ENCODE measurements at regions not wholly inside any gene's neighbourhood (a gene's known extent, or its start where the extent isn't known, plus 50 kb on each side); places are given as distances from the start of the nearest gene placed in this dataset.

DNA sequence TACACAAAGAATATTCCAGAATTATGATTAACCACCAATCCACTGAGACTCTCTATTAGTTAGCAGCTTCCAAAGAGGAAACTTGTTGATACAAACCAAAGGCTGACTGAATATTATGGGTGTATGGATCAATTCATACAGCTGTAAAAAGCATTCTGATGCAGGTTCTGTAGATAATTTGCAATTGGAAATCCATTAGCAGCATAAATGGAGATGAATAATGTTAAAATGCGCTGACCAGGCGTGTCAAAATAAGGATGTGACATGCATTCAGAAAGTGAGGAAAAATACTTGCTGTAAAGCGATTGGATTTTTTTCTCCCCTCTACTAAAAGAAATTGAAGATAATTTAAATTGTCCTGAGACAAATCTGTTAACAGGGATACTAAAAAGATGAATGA, 169.0 kb upstream of the DDX18 start:
- no peak for DNase-seq (ENCODE audit: low spot score)

DNA sequence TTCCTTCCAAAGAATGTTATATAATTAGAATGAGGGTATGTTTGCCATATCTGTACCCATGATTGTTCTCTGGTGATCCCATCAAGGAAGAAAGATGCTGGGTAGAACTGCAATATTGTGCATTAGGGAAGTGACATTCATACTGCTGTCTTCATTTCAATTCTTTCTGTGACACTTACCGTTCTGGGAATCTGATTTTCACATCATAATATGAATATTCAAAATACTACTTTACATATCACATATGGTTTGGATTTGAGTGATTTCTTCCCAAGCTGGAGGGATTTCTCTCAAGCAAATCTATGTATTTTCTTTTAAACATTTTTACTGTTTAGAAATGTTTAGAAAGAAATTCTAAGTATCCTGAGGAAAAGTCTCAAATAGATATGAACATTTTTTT, 168.4 kb upstream of the DDX18 start:
- DNase-seq (ENCODE audit: low spot score): no peak

DNA sequence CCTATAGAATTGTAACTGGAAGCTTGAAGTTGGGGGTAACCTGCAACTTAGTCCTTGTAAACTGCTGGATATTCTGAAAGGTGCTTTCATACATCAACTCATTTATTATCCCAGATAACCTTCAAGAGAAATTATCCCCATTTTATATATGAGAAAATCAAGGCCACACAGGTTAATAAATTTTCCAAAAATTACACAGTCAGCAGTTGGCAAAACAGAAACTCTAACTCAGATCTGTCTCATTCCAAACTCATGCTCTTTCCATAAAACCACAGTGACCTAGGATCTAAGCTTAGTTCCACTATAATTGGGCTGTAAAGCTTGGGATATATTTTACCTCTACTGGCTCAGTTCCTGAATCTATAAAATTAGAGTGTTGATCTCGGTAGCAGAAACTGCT, 167.6 kb upstream of the DDX18 start:
- DNase-seq (ENCODE audit: low spot score): no peak

DNA sequence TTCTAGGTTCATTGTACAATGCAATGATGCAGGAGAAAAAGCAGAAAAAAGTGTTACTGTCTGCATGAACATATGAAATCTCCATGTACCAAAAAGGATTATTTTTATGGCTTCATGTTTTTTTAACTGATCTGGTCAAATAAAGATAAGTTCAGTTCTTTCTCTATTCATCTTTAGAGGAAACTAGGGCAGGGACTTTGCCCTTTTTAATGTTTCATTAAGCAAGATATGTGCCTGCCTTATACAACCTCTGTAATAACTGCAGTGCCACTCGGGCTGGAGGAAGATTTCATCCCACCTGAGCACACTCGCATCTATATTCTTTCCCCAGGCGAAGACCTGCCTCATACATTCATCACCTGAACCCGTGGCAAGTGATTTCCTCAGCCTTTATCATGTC, 157.9 kb upstream of the DDX18 start:
- no peak for DNase-seq (ENCODE audit: low spot score)

DNA sequence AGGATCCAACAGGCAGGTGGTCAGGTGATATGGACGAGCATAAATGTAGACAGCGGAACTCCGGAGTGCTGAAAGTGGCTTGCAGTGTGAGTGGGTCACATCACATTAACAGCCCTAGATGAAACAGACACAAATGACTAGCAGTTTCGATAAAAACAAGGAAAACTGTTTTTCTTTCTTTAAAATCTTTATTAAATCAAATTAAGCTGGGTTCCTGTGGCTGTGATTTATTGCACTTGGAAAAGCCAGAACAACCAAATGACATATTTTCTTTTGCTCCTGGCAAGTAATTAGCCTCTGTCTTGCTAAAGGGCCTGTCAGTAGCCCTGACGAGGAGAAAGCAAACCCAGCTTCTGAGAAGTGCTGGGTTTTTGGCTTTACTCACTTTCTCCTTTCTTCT, 152.9 kb upstream of the DDX18 start:
- DNase-seq (ENCODE audit: low spot score): no peak

DNA sequence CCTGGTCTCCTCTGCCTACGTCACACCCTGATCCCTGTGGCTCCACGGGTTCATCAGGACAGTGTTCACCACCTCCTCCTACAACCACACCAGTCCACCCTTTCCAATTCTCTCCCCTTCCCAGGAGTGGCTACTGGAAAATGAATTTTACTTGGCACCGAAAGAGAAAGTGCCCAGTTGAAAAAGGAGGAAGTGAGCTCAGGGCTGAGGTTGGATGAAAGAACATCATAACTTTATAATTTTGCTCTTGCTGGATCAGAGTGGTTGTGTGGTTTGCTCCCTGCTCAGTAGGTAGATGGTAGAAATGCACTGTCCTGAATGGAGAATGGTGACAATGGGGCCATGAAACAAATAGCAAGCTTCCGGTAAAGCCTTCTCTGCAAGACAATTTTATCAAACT, 140.3 kb upstream of the DDX18 start:
- no peak for DNase-seq (ENCODE audit: low spot score)

DNA sequence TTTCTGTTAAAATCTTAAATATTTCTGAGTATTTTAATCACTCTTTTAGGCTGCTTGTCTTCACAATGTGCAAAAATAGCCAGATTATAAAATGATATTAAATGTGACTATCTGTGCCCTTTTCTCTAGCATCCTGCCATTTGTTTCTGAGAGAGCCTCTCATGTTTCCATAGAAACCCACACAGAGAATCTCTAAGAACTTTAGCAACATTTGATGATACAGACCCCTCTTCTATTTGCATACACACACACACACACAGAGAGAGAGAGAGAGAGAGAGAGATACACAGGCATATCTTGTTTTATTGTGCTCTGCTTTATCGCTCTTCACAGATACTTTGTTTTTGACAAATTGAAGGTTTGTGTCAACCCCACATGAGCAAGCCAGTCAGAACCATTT, 134.5 kb upstream of the DDX18 start:
- no peak for DNase-seq (ENCODE audit: low spot score)

DNA sequence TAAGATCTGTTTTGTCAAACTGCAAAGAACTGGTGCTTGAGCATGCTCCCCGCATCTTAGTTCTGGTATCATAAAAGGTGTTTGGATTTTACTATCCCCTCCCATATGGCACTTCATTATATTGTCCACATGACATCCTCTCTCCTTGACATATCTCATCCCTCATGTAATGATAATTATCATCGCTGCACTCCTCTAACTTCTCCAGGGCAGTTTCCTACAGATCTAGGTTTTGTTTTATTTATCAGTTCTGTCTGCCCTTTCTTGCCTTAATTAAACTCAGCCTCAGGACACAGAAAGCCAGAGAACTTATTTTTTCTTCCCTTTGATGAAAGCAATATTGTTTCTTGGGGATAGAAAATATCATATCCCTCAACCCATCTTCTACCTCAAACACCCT, 129.6 kb upstream of the DDX18 start:
- no peak for DNase-seq (ENCODE audit: low spot score)

DNA sequence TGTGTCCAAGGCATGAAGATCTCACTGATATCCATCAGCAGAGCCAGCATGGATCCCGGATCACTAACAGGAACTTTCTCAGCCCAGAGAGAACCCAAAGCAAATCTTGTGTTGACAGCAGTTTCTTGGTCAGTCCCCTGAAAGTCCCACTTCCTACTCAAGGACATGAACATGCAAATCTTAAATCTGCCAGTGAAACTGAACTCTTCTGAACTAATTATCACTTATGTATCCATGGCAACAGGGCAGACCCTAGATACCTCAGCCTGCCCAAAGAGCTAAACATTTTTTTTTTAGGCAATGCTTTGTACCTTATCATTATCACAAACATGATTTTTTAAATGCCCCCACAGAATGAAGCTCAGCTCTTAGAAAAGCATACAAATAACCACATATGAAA, 127.8 kb upstream of the DDX18 start:
- DNase-seq (ENCODE audit: low spot score): no peak

DNA sequence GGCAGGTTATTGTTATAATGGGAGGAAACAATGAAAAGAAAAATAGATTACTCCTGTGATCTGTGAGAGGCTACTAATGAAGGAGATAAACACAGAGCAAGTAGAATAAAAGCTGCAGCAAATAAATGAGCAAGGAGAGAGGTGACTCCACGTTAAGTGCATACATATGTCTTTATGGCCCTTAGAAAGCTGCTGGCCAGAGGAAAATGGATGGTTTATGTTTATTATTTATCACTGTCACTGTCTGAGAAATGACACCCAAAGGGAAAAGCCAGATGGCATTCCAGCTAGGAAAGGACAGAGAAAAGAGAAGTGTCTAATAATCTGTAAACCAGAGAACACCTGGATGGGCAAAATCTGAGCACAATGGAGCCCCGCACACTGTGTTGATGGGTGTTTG, 122.9 kb upstream of the DDX18 start:
- no peak for DNase-seq (ENCODE audit: low spot score)

DNA sequence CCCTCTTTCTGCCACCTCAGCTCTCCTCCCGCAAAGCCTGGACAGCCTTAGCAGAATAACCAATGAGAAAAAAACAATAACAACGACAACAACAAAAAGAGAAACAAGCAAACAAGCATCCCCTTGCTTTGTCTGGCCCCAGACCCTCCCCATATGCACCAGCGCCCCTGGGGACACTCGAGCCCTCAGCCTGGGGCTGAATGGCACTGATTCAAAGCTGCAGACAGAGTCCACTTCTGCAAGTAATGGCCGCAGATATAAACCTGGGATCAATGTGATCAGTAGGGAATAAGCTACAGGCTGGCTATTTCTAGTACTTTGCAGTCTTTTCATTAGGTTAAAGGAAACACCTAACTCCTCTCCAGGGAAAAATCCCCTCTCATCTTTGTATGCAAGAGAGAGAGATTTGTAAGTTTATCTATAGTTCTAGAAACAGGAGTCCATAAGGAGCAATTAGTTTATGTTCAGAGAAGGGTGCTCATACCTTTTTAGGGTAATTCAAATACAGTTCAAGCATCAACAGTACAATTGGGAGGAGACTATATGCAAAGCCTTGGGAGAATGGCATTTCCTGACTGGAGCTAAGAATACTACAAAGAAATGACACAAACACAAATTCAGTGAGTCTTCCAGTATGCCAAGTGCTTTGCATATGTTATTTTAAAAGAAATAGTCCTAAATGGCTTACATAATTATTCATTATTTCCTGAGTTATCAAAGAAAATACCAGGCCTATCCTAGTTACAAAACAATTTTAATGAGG, 122.3 kb upstream of the DDX18 start:
- no peak for DNase-seq (ENCODE audit: low spot score)

DNA sequence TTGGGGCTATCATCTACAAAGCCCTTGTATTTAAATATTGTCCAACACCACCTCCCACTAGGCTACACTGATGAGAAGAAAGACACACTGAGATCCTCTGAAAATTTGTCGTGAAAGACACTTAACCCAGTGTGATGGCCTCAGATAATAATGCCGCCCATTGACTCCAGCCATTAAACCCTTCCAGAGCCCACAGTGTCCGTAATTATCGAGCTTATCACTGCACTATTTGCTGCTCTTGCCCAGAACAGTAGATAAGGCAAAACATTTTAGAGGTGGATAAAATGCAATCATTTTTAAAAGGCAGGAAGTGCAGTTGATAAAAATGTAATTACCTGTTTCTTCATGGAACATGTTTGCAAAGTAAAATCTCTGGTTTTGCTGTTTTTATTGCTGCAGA, 121.3 kb upstream of the DDX18 start:
- DNase-seq (ENCODE audit: low spot score): no peak

DNA sequence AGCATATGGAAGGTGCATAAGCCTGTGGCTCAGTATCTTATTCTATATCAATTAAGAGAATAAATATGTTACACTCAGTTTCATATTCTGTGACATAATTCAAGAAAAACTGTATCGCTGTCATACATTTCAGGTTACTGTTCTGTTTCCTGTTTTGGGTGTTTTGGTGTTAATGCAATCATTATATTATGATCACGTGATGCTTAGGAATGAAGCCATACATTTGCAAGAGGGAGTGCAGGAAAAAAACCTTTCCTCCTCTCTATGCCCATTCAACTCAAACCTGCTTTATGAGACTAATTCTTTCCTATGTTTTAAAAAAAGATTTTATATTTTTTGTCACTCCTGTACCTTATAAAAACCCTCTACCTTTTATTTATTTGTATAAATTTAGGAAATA, 120.8 kb upstream of the DDX18 start:
- no peak for DNase-seq (ENCODE audit: low spot score)

DNA sequence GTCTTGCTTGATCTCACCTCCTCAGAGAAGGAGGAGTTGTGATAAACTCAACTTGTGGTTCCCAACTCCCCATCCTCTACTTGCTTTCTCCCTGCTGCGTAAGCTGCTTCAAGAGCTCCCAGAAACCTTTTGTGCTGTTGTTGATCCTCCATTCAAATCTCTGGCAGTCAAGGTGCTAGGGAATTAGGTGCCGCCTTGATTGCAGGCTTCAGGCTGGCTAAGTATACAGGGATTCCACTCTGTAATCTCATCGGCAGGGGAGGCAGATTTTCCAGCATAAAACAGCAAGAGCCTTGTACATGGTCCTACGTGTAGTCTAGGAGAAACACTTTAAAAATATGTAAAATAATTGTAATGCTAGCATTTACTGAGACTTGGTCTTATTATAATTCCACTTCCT, 116.2 kb upstream of the DDX18 start:
- no peak for DNase-seq (ENCODE audit: low spot score)

DNA sequence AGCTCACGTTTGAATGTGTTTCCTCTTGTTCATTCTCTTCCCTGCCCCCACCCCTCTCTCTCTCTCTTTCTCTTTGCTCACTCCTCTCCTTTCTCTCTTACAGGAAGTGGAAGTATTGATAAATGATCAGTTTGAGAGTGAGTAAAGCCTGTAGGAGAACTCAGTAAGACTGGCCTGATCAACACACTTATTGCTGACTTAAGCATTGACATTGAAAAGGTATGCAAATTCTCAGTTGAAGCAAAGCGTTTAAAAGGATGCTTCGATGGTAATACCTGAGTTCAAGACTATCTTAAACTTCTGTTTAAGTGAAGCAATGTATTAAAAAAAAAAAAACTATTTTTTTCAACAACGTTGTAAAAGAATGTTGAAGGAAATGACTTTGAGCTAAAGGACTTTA, 115.7 kb upstream of the DDX18 start:
- no peak for DNase-seq (ENCODE audit: low spot score)

DNA sequence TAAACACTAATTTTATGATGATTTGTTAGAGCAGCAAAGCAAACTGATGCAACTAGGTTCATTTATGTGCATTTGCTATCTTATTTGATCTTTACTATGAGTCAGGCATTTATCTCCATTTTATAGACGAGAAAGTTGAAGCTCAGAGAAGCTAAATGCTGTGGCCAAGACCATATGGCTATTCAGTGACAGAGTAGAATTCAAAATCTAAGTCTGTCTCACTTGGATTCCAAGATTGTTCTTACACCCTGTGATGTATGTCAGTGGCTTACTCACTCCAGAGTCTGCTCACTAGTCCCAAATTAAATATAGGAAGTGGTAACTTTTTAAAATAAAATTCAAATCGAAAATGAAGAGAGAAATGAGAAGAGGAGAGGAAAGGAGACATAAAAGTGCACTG, 114.0 kb upstream of the DDX18 start:
- no peak for DNase-seq (ENCODE audit: low spot score)

DNA sequence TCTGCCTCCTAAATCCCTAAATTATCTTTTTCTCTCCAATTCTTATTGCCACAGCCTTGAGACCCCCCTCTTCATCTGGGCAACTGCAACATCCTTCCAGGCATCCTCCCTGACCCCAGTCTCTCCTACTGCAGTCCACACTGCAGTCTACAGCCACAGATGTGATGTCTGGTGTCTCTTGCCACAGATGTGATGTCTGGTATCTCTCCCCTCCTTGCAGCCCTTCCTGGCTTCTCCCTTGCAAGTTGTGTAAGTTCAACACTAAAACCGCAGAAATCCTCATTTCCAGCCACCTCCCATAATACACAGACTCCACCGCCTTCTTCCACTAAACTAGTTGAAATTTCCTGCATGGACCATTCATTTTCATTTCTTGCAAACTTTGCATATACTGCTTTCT, 113.1 kb upstream of the DDX18 start:
- no peak for DNase-seq (ENCODE audit: low spot score)

DNA sequence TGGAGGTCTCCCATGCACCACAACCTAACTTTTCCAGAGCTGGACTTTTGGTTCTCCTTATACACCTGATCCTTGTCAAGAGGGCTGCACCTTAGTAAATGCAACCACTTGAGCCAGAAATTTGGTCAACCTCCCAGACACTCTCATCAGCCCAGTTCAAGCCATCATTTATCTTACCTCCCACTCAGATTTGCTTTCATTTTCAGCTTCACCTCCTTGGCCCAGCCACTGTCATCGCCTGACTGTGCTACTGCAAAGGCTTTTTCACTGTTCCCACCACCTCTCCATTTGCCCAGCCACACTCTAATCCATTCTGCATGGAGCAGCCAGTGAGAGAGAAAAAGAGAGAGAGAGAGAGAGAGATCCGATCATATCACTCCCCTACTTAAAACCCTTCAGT, 112.4 kb upstream of the DDX18 start:
- no peak for DNase-seq (ENCODE audit: low spot score)

DNA sequence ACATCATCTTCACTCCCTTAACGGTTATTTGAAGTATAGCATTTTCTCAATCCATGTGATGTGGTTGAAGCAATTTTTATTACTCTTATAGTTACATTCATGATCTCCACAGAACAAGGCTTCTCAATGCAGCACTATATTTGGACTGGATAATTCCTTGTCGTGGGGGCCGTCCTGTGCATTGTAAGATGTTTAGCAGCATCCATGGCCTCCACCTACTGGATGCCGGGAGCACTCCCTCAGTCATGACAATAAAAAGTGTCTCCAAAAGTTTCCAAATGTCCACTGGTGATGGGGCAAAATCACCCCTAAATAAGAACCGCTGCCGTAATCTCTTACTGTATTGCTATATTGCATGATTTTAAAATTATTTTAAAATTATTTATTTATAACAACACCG, 110.6 kb upstream of the DDX18 start:
- no peak for DNase-seq (ENCODE audit: low spot score)

DNA sequence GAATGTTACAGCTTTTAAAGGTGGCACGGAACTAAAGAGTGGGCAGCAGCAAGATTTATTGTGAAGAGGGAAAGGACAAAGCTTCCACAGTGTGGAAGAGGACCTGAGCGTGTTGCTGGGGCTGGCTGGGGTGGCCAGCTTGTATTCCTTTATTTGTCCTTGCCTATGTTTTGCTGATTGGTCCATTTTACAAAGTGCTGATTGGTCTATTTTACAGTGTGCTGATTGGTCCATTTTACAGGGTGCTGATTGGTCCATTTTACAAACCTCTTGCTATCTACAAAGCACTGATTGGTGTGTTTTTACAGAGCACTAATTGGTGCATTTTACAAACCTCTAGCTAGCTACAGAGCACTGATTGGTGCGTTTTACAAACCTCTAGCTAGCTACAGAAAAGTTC, 109.7 kb upstream of the DDX18 start:
- no peak for DNase-seq (ENCODE audit: low spot score)

DNA sequence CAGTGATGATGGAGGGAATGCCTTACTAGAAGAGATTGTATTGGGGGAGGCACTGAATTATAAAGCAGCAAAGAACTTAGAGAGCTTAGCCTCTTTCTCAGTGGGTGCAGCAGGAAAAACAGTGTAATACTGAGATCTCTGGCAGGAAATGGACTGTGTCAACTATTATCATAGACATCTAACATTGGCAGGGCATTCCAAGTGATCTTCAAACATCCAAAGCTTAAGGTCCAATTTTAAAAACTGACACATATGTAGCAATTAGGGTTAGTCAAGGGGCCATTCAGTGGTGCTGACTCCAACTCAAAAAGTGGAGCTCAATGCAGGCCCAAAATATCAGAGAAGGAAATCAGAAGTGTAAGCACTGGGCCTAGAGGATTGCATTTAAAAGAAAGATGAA, 106.6 kb upstream of the DDX18 start:
- no peak for DNase-seq (ENCODE audit: low spot score)

DNA sequence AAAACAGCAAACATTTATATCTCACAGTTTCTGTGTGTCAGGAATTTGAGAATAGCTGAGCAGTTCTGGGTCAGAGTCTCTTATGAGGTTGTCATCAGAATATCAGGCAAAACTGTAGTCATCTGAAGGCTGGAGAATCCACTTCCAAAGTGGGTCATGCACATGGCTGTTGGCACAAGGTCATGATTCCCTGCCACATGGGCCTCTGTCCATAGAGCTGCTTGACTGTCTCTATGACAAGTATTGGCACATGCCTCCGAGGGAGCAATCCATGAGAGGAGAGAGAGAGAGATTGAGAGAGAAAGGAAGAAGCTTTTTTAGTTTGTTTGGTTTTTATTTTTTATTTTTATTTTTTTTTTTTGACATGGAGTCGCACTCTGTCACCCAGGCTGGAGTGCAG, 101.8 kb upstream of the DDX18 start:
- no peak for DNase-seq (ENCODE audit: low spot score)

DNA sequence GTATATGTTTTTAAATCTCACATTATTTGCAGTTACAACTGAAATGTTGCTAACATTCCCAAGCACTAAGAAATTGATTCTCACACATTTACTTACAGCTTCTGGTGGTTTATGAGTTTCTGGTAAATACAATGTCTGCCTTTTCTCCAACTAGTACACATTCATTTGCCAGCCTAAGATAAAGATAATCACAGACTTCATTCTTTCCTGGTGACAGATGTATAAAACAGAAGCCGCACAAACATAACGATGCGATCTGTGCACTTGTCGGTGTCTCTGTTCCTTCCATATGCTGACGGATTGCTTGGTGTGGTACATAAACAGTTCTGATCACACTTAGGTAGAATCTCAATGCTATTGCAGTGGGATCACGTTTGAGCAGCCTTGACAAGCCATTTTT, 100.4 kb upstream of the DDX18 start:
- DNase-seq (ENCODE audit: low spot score): no peak

DNA sequence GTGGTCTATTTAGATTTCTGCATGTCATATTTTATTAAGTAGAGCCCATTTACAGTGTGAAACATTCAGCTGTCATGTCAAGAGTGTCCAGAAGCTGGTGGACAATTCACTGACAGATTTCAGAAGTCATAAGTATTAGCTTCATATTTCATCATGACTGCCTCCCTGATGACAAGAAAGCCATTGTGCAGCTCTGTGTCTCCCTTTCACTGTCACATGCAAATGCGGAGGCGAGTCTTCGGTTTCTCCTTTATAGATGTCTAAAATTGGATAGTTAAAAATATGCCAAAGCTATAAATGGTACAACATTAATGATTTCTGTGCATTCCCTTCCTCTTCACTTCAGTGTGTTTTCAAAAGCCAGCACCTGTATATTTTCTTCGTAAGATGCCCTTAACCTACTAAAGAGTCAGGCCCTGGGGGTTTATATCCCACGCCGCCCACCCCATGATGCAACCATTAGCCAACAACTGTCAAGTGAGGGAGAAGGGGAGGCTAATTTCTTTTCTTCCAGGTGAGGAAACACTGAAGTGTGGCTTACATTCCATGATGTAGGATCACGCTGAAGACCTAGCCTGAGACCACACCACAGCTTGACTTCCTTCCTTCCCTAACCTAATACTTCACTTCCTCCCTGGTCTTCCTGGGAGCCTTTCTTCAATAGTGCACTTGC, 99.6 kb upstream of the DDX18 start:
- no peak for DNase-seq (ENCODE audit: low spot score)
